SK-N-SH (cell line): ENCODE measurements at regions not wholly inside any gene's neighbourhood (a gene's known extent, or its start where the extent isn't known, plus 50 kb on each side); places are given as distances from the start of the nearest gene placed in this dataset.

Experiments used
- CTCF ChIA-PET: fragments of 300-600, 350-600 bp; formaldehyde crosslinking; extraction: SDS; loops from one replicate; lab custom pipeline; 2021; lab: Yijun Ruan, JAX
- POLR2A ChIA-PET: fragments of 350-600 bp; sonication (Branson Sonifier 250); formaldehyde crosslinking; extraction: SDS; loops from one replicate; lab custom pipeline; 2020; ENCODE audit warnings: antibody characterized with exemption, inconsistent platforms; lab: Yijun Ruan, JAX
- DNase-seq: peaks from one replicate; pipeline ENCODE4 v3.0.0; 2012
- H2AFZ ChIP-seq: fragments of 200-600 bp; sonication (generic); 2 replicates; pipeline ENCODE4 v1.8.1; 2016; ENCODE audit warnings: antibody characterized with exemption, mild to moderate bottlenecking, low read depth
- H3F3A ChIP-seq: fragments of 200-600 bp; sonication (generic); replicated peaks from 2 replicates; pipeline ENCODE3; 2016; ENCODE audit warnings: antibody characterized with exemption, mild to moderate bottlenecking; ENCODE audit not compliant: insufficient read depth
- H3K27ac ChIP-seq, 2 experiments: fragments of 200-500 bp in 1 of 2; fragments of 200-600 bp in 1 of 2; sonication (Bioruptor generic) in 1 of 2; sonication (generic), shearing (Covaris generic) in 1 of 2; 2 replicates each; pipeline versions ENCODE4 v1.5.1 to v1.6.1; 2014 to 2016; ENCODE audit warnings: low read depth in 2 of 2, inconsistent platforms in 1 of 2, low read length in 1 of 2, mild to moderate bottlenecking in 1 of 2, mixed read lengths in 1 of 2
- H3K27me3 ChIP-seq: fragments of 200-600 bp; sonication (generic), shearing (Covaris generic); 2 replicates; pipeline ENCODE4 v1.6.1; 2016; ENCODE audit warnings: mixed run types; ENCODE audit not compliant: insufficient read depth
- H3K36me3 ChIP-seq, 2 experiments: fragments of 200-500 bp in 1 of 2; fragments of 200-600 bp in 1 of 2; sonication (Bioruptor generic) in 1 of 2; sonication (generic) in 1 of 2; replicated peaks in 1 of 2; 2 replicates each; pipeline versions ENCODE3 to v1.5.1; 2014 to 2016; ENCODE audit warnings: low read length in 1 of 2, mild to moderate bottlenecking in 1 of 2; ENCODE audit not compliant: insufficient read depth in 2 of 2, control insufficient read depth in 1 of 2
- H3K4me1 ChIP-seq, 2 experiments: fragments of 200-500 bp in 1 of 2; fragments of 200-600 bp in 1 of 2; sonication (Bioruptor generic) in 1 of 2; sonication (generic), shearing (Covaris generic) in 1 of 2; 2 replicates each; pipeline versions ENCODE4 v1.5.1 to v1.6.1; 2014 to 2016; ENCODE audit warnings: low read depth in 1 of 2, low read length in 1 of 2, mixed run types in 1 of 2; ENCODE audit not compliant: insufficient read depth in 2 of 2, control insufficient read depth in 1 of 2
- H3K4me2 ChIP-seq: fragments of 200-600 bp; sonication (generic), shearing (Covaris generic); 2 replicates; pipeline ENCODE4 v1.6.1; 2017; ENCODE audit warnings: mixed run types
- H3K4me3 ChIP-seq, 2 experiments: fragments of 200-500 bp in 1 of 2; fragments of 200-600 bp in 1 of 2; sonication (Bioruptor generic) in 1 of 2; sonication (generic), shearing (Covaris generic) in 1 of 2; 2 replicates each; pipeline versions ENCODE4 v1.5.1 to v1.8.1; 2014 to 2016; ENCODE audit warnings: low read depth in 2 of 2, inconsistent platforms in 1 of 2, low read length in 1 of 2, mild to moderate bottlenecking in 1 of 2, mixed read lengths in 1 of 2, moderate library complexity in 1 of 2
- H3K79me2 ChIP-seq: fragments of 200-600 bp; sonication (generic); 2 replicates; pipeline ENCODE4 v1.8.1; 2017; ENCODE audit warnings: mild to moderate bottlenecking; ENCODE audit not compliant: insufficient read depth
- H3K9ac ChIP-seq: fragments of 200-600 bp; sonication (generic); 2 replicates; pipeline ENCODE4 v1.6.1; 2017; ENCODE audit warnings: mixed run types
- H3K9me2 ChIP-seq: fragments of 200-600 bp; sonication (generic); 2 replicates; pipeline ENCODE4 v1.6.1; 2017; ENCODE audit warnings: mixed run types
- H3K9me3 ChIP-seq: fragments of 200-600 bp; sonication (generic); 2 replicates; pipeline ENCODE4 v1.6.1; 2017; ENCODE audit warnings: mixed run types, mild to moderate bottlenecking, moderate library complexity
- H4K20me1 ChIP-seq: fragments of 200-600 bp; sonication (generic); 2 replicates; pipeline ENCODE4 v1.6.1; 2017; ENCODE audit warnings: mild to moderate bottlenecking, mixed run types; ENCODE audit not compliant: insufficient read depth
- CHD2 ChIP-seq: fragments of 150-350 bp; IDR thresholded peaks from 2 replicates; pipeline ENCODE4 v1.6.1; 2018; ENCODE audit warnings: low read length; ENCODE audit not compliant: partially characterized antibody
- EP300 ChIP-seq, 2 experiments: IDR thresholded peaks; 2 replicates each; pipeline versions ENCODE4 v1.4.0 to v1.6.1; 2012; ENCODE audit warnings: borderline replicate concordance in 1 of 2, low read depth in 1 of 2, low read length in 1 of 2
- EZH2phosphoT487 ChIP-seq: fragments of 200-600 bp; sonication (generic); IDR thresholded peaks from 2 replicates; pipeline ENCODE4 v1.6.1; 2017; ENCODE audit warnings: low read depth, mixed run types, mild to moderate bottlenecking, antibody characterized with exemption, moderate library complexity, borderline replicate concordance
- FOXJ3 ChIP-seq: sonication (generic); formaldehyde crosslinking; IDR thresholded peaks from 2 replicates; pipeline ENCODE4 v1.5.1; 2020; ENCODE audit warnings: mild to moderate bottlenecking, missing genetic modification reagents
- GABPA ChIP-seq: IDR thresholded peaks from 2 replicates; pipeline ENCODE4 v1.4.0; 2012; ENCODE audit warnings: low read depth, mild to moderate bottlenecking
- MXI1 ChIP-seq: IDR thresholded peaks from 2 replicates; pipeline ENCODE4 v1.6.1; 2012; ENCODE audit warnings: mild to moderate bottlenecking, low read depth, low read length, improper control_type of control experiment
- NRF1 ChIP-seq: IDR thresholded peaks from 2 replicates; pipeline ENCODE4 v1.6.1; 2012; ENCODE audit warnings: low read depth, mild to moderate bottlenecking, low read length
- POLR2AphosphoS5 ChIP-seq: IDR thresholded peaks from 2 replicates; pipeline ENCODE4 v1.6.1; 2012; ENCODE audit warnings: low read depth, low read length
- RAD21 ChIP-seq: IDR thresholded peaks from 2 replicates; pipeline ENCODE4 v1.6.1; 2012; ENCODE audit warnings: mild to moderate bottlenecking, low read length
- RCOR1 ChIP-seq: fragments of 150-350 bp; IDR thresholded peaks from 2 replicates; pipeline ENCODE4 v1.6.1; 2017; ENCODE audit warnings: antibody characterized with exemption, low read length
- RXRA ChIP-seq: IDR thresholded peaks from 2 replicates; pipeline ENCODE4 v1.4.0; 2012; ENCODE audit warnings: low read depth, mild to moderate bottlenecking, borderline replicate concordance
- SIN3A ChIP-seq: IDR thresholded peaks from 2 replicates; pipeline ENCODE4 v1.6.1; 2012; ENCODE audit warnings: low read depth, mild to moderate bottlenecking, low read length, moderate library complexity, borderline replicate concordance
- YY1 ChIP-seq: IDR thresholded peaks from 2 replicates; pipeline ENCODE4 v1.4.0; 2012; ENCODE audit warnings: low read depth, mild to moderate bottlenecking
- WGBS: methylation state at CpG from one replicate; pipeline ENCODE4 v1.1.6; 2017; ENCODE audit warnings: low lambda C conversion rate; 5-methylcytosine and 5-hydroxymethylcytosine counted together
- TF ChIP-seq, protein P1 (sequence below): fragments of 150-350 bp; IDR thresholded peaks from 2 replicates; pipeline ENCODE4 v1.6.1; 2017; ENCODE audit warnings: antibody characterized with exemption, low read length, low read depth, borderline replicate concordance
- TF ChIP-seq, protein P2 (sequence below): IDR thresholded peaks from 2 replicates; pipeline ENCODE4 v1.4.0; 2012; ENCODE audit warnings: low read depth, borderline replicate concordance
- TF ChIP-seq, protein P3 (sequence below): IDR thresholded peaks from 2 replicates; pipeline ENCODE4; 2012
- TF ChIP-seq, protein P4 (sequence below): fragments of 200-600 bp; sonication (generic); IDR thresholded peaks from 2 replicates; pipeline ENCODE4 v1.6.1; 2017; ENCODE audit warnings: antibody characterized with exemption, mild to moderate bottlenecking, moderate library complexity
- TF ChIP-seq, protein P5 (sequence below): IDR thresholded peaks from 2 replicates; pipeline ENCODE4 v1.4.0; 2012; ENCODE audit warnings: low read depth, borderline replicate concordance
- TF ChIP-seq, protein P6 (sequence below): fragments of 150-350 bp; IDR thresholded peaks from 2 replicates; pipeline ENCODE4 v1.6.1; 2016; ENCODE audit warnings: mild to moderate bottlenecking, low read depth, low read length

DNA sequence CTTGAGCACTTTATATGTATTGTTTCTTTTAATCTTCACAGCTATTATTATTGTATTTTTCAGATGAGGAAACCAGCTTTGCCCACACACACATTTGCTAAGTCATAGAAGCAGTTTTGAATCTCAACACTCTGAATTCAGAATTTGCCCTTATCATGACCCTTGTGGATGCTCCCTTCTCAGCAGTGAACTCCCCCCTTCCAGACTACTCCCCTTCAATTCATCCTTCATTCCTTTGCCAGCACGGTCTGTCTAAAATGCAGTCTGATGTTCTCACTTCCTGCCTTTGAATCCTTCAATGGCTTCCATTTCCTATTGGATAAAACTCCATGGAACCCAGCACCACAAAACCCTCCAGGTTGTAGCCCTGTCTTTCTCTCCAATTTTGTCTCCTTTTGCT, 52.5 kb upstream of the TSC22D2 start:
- Histone ChIP-seq H3K4me2 (no peak overlapping the region), H3K4me1 (no peaks in the 10 kb centered on the region; a peak in 1 of 4 replicates), H3K9me3 (no peaks in the 10 kb centered on the region), H3K27ac (no peak overlapping the region), H2AFZ (no peak overlapping the region; the same call in 1 of the 2 replicates), H3K36me3 (no peaks in the 10 kb centered on the region), H3K4me3 (no peak overlapping the region), H3F3A (peaks cover 11% of the 10 kb centered on the region), H3K27me3 (no peaks in the 10 kb centered on the region), H4K20me1 (no peaks in the 10 kb centered on the region), H3K9me2 (no peaks in the 10 kb centered on the region), H3K9ac (no peak overlapping the region), H3K79me2 (no peaks in the 10 kb centered on the region)
- ChIA-PET CTCF (no interaction called here), POLR2A (no interaction called here)
- DNase-seq = no peak
- TF ChIP-seq EP300 (IDR thresholded peaks at IDR 0.05; ENCODE audit: borderline replicate concordance in 1 of 2, low read depth in 1 of 2, low read length in 1 of 2) = no peak
- TF ChIP-seq, protein P1, sequence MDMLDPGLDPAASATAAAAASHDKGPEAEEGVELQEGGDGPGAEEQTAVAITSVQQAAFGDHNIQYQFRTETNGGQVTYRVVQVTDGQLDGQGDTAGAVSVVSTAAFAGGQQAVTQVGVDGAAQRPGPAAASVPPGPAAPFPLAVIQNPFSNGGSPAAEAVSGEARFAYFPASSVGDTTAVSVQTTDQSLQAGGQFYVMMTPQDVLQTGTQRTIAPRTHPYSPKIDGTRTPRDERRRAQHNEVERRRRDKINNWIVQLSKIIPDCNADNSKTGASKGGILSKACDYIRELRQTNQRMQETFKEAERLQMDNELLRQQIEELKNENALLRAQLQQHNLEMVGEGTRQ = no peak
- TF ChIP-seq FOXJ3 (CRISPR knock-in tag) = no peak
- TF ChIP-seq POLR2AphosphoS5 = no peak
- no peak for TF ChIP-seq GABPA
- TF ChIP-seq RAD21 = no peak
- TF ChIP-seq, protein P2, sequence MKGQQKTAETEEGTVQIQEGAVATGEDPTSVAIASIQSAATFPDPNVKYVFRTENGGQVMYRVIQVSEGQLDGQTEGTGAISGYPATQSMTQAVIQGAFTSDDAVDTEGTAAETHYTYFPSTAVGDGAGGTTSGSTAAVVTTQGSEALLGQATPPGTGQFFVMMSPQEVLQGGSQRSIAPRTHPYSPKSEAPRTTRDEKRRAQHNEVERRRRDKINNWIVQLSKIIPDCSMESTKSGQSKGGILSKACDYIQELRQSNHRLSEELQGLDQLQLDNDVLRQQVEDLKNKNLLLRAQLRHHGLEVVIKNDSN = no peak
- no peak for TF ChIP-seq RXRA
- TF ChIP-seq MXI1 = no peak
- WGBS = 75% methylated on average over 1 of the region's 1 CpG

DNA sequence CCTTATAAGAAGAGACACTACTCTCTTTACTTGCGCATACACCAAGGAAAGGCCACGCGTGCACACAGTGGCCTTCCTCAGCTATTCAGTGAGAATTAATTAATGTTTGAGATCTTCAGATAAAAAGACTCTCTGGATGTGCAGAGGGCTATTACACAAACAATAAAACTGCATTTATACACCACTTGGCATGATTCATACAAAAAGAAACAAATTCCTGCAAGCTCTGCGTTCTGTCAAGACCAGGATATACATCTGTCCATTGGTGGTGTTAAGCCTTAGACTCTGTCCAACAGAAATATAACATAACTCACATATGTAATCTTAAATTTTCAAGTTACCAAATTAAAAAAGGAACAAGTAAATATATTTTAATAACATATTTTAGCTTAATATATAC, 55.2 kb upstream of the TSC22D2 start:
- no peaks in the 10 kb centered on the region for H4K20me1 ChIP-seq
- no peaks in the 10 kb centered on the region for H3K9me2 ChIP-seq
- peaks cover 0 to 13% of the 10 kb centered on the region in 2 experiments; a peak in 3 of 4 replicates for H3K4me1 ChIP-seq
- 89% methylated on average over 4 of the region's 4 CpGs for WGBS
- no peaks in the 10 kb centered on the region for H3K36me3 ChIP-seq
- H3K27me3 ChIP-seq = no peaks in the 10 kb centered on the region
- CTCF ChIA-PET = interaction anchor here (1.1 kb wide), 1 partner anchor 11 kb away, joined by 3 read pairs; no protein-coding TSS in a partner anchor
- DNase-seq = no peak
- POLR2A ChIA-PET = no interaction called here
- no peak overlapping the region for H3K4me2 ChIP-seq
- peaks cover 12% of the 10 kb centered on the region for H3F3A ChIP-seq
- H3K9ac ChIP-seq = no peak overlapping the region
- no peak overlapping the region for H3K27ac ChIP-seq
- H3K9me3 ChIP-seq = no peaks in the 10 kb centered on the region
- H2AFZ ChIP-seq = no peak overlapping the region
- H3K4me3 ChIP-seq = no peak overlapping the region
- no peaks in the 10 kb centered on the region for H3K79me2 ChIP-seq
- TF ChIP-seq RCOR1 (no peak), CHD2 (no peak), RXRA (no peak), SIN3A (no peak), YY1 (no peak), FOXJ3 (CRISPR knock-in tag) (no peak), NRF1 (no peak), EZH2phosphoT487 (no peak)
- TF ChIP-seq, protein P3, sequence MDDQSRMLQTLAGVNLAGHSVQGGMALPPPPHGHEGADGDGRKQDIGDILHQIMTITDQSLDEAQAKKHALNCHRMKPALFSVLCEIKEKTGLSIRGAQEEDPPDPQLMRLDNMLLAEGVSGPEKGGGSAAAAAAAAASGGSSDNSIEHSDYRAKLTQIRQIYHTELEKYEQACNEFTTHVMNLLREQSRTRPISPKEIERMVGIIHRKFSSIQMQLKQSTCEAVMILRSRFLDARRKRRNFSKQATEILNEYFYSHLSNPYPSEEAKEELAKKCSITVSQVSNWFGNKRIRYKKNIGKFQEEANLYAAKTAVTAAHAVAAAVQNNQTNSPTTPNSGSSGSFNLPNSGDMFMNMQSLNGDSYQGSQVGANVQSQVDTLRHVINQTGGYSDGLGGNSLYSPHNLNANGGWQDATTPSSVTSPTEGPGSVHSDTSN = no peak
- TF ChIP-seq, protein P4, sequence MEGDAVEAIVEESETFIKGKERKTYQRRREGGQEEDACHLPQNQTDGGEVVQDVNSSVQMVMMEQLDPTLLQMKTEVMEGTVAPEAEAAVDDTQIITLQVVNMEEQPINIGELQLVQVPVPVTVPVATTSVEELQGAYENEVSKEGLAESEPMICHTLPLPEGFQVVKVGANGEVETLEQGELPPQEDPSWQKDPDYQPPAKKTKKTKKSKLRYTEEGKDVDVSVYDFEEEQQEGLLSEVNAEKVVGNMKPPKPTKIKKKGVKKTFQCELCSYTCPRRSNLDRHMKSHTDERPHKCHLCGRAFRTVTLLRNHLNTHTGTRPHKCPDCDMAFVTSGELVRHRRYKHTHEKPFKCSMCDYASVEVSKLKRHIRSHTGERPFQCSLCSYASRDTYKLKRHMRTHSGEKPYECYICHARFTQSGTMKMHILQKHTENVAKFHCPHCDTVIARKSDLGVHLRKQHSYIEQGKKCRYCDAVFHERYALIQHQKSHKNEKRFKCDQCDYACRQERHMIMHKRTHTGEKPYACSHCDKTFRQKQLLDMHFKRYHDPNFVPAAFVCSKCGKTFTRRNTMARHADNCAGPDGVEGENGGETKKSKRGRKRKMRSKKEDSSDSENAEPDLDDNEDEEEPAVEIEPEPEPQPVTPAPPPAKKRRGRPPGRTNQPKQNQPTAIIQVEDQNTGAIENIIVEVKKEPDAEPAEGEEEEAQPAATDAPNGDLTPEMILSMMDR = no peak
- TF ChIP-seq, protein P1 = no peak
- TF ChIP-seq, protein P5, sequence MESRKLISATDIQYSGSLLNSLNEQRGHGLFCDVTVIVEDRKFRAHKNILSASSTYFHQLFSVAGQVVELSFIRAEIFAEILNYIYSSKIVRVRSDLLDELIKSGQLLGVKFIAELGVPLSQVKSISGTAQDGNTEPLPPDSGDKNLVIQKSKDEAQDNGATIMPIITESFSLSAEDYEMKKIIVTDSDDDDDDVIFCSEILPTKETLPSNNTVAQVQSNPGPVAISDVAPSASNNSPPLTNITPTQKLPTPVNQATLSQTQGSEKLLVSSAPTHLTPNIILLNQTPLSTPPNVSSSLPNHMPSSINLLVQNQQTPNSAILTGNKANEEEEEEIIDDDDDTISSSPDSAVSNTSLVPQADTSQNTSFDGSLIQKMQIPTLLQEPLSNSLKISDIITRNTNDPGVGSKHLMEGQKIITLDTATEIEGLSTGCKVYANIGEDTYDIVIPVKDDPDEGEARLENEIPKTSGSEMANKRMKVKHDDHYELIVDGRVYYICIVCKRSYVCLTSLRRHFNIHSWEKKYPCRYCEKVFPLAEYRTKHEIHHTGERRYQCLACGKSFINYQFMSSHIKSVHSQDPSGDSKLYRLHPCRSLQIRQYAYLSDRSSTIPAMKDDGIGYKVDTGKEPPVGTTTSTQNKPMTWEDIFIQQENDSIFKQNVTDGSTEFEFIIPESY = no peak
- TF ChIP-seq, protein P6, sequence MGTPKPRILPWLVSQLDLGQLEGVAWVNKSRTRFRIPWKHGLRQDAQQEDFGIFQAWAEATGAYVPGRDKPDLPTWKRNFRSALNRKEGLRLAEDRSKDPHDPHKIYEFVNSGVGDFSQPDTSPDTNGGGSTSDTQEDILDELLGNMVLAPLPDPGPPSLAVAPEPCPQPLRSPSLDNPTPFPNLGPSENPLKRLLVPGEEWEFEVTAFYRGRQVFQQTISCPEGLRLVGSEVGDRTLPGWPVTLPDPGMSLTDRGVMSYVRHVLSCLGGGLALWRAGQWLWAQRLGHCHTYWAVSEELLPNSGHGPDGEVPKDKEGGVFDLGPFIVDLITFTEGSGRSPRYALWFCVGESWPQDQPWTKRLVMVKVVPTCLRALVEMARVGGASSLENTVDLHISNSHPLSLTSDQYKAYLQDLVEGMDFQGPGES = no peak
